Erythroblast (primary cell): ENCODE measurements at regions not wholly inside any gene's neighbourhood (a gene's known extent, or its start where the extent isn't known, plus 50 kb on each side); places are given as distances from the start of the nearest gene placed in this dataset.

Experiments
- GATA1 ChIP-seq: IDR thresholded peaks from 2 replicates; pipeline ENCODE4 v1.6.1; 2011; ENCODE audit warnings: low read depth, mild to moderate bottlenecking, control low read depth, low read length, moderate library complexity
- POLR2A ChIP-seq: IDR thresholded peaks from 2 replicates; pipeline ENCODE4 v1.6.1; 2011; ENCODE audit warnings: mild to moderate bottlenecking, low read length

- TF ChIP-seq POLR2A (no peak), GATA1 (no peak)
Measured at GRCh38 chr1:59198564-59198963, 98.3 kb upstream of the FGGY start.
